H1 (cell line): ENCODE measurements at regions not wholly inside any gene's neighbourhood (a gene's known extent, or its start where the extent isn't known, plus 50 kb on each side); places are given as distances from the start of the nearest gene placed in this dataset.

Source experiments
- CEBPB ChIP-seq: IDR thresholded peaks from 2 replicates; pipeline ENCODE4 v1.6.1; 2012; ENCODE audit warnings: low read depth, low read length
- NANOG ChIP-seq: IDR thresholded peaks from 2 replicates; pipeline ENCODE4 v1.6.1; 2011; ENCODE audit warnings: low read length, low read depth, mild to moderate bottlenecking, inconsistent platforms; ENCODE audit not compliant: insufficient read depth, poor library complexity, severe bottlenecking
- RBBP5 ChIP-seq: IDR thresholded peaks from 2 replicates; pipeline ENCODE4 v1.7.1; 2012; ENCODE audit warnings: low read depth, mild to moderate bottlenecking, inconsistent platforms, low read length, moderate library complexity, borderline replicate concordance
- RFX5 ChIP-seq: IDR thresholded peaks from 2 replicates; pipeline ENCODE4 v1.6.1; 2011; ENCODE audit warnings: low read depth, low read length, improper control_type of control experiment, borderline replicate concordance
- TCF12 ChIP-seq: IDR thresholded peaks from 2 replicates; pipeline ENCODE4 v1.6.1; 2011; ENCODE audit warnings: low read depth, mild to moderate bottlenecking, low read length
- YY1 ChIP-seq: IDR thresholded peaks from 2 replicates; pipeline ENCODE4 v1.6.1; 2011; ENCODE audit warnings: low read depth, mild to moderate bottlenecking, low read length
- TF ChIP-seq, protein P1 (sequence below): IDR thresholded peaks from 2 replicates; pipeline ENCODE4 v1.6.1; 2011; ENCODE audit warnings: low read depth, mild to moderate bottlenecking, low read length; ENCODE audit not compliant: insufficient read depth

GRCh38 chr4:37130465-37130864, 114.1 kb upstream of the NWD2 start (continued):
- TF ChIP-seq TCF12 = no peak
- TF ChIP-seq, protein P1, sequence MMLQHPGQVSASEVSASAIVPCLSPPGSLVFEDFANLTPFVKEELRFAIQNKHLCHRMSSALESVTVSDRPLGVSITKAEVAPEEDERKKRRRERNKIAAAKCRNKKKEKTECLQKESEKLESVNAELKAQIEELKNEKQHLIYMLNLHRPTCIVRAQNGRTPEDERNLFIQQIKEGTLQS = no peak
- no peak for TF ChIP-seq CEBPB
- no peak for TF ChIP-seq RBBP5
- TF ChIP-seq YY1 = no peak
- TF ChIP-seq NANOG = no peak
- no peak for TF ChIP-seq RFX5
- TF ChIP-seq, all 59 proteins: peak for 0
